Loucy (cell line): ENCODE measurements at regions not wholly inside any gene's neighbourhood (a gene's known extent, or its start where the extent isn't known, plus 50 kb on each side); places are given as distances from the start of the nearest gene placed in this dataset.

Experiments
- CTCF ChIP-seq: fragments of 200-600 bp; sonication (generic); conservative IDR thresholded peaks from 2 replicates; pipeline ENCODE4 v1.5.1; 2014; ENCODE audit warnings: mild to moderate bottlenecking, antibody characterized with exemption, low read length
- EZH2phosphoT487 ChIP-seq: fragments of 200-600 bp; IDR thresholded peaks from 2 replicates; pipeline ENCODE4 v1.6.1; 2018; ENCODE audit warnings: antibody characterized with exemption, mild to moderate bottlenecking, moderate library complexity, borderline replicate concordance

GRCh38 chr2:164048729-164049128 is 312.9 kb upstream of the FIGN start:
- TF ChIP-seq CTCF (no peak), EZH2phosphoT487 (no peak)
